Gastroesophageal sphincter (tissue), 3 donors: ENCODE measurements at regions not wholly inside any gene's neighbourhood (a gene's known extent, or its start where the extent isn't known, plus 50 kb on each side); places are given as distances from the start of the nearest gene placed in this dataset.

Experiments used
- CTCF ChIP-seq, 4 experiments: fragments of 200-600 bp in 2 of 4; fragments of 450-650 bp in 2 of 4; sonication (generic) in 1 of 4; IDR thresholded peaks; one replicate each; pipeline ENCODE4 v1.5.1; 2017 to 2019; ENCODE audit warnings: antibody characterized with exemption in 4 of 4, mild to moderate bottlenecking in 2 of 4, moderate library complexity in 2 of 4
- POLR2A ChIP-seq, 2 donors: fragments of 450-650 bp; IDR thresholded peaks; one replicate each; pipeline ENCODE4 v1.6.1; 2017; ENCODE audit warnings: antibody characterized with exemption in 2 of 2, mild to moderate bottlenecking in 2 of 2, moderate library complexity in 1 of 2
- POLR2AphosphoS5 ChIP-seq: sonication (generic); formaldehyde crosslinking; IDR thresholded peaks from one replicate; pipeline ENCODE4 v1.6.1; 2017; ENCODE audit warnings: antibody characterized with exemption

GRCh38 chrX:40457406-40457805 is 123.4 kb upstream of the ATP6AP2 start:
- TF ChIP-seq POLR2A (IDR thresholded peaks at IDR 0.05), result no peak
- no peak for TF ChIP-seq CTCF (IDR thresholded peaks at IDR 0.05)
- no peak for TF ChIP-seq POLR2AphosphoS5
